ENCODE measurements at regions not wholly inside any gene's neighbourhood (a gene's known extent, or its start where the extent isn't known, plus 50 kb on each side); places are given as distances from the start of the nearest gene placed in this dataset.

DNA sequence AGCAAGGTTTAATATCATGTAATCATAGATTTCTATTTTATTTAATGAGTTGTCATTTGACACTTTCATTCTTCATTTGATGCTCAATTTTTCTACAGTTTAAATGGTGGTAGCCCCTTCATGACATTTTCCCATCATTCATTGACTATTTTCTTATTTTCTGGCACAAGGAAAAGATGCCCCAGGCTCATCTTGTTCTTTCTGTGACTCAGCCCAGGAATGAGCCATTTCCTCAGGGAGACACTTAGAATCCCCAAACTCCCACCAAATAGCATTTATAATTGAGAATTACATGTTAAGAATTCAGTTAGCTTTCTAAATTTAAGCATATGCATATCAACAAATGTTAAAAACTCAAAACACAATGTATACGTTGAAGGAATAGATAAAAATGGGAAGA lies 222.3 kb downstream of the KIF20B start:
- no peak overlapping the region for H2AFZ ChIP-seq (ENCODE audit: low read length)
- H3K4me1 ChIP-seq (ENCODE audit: insufficient read depth, low read length) = no peaks in the 10 kb centered on the region
- no peaks in the 10 kb centered on the region for H3K27me3 ChIP-seq (ENCODE audit: control insufficient read depth in 1 of 2, insufficient read depth in 2 of 2, low read length in 2 of 2)
- BruUV-seq (replicated peaks) = no TSS peak
- DNase-seq (ENCODE audit: low spot score) = no peak
- no peaks in the 10 kb centered on the region for H3K9me3 ChIP-seq (ENCODE audit: low read length)
- in situ Hi-C loops (cut with HindIII; ENCODE audit: extremely low pct_ligation_motif_present, low pct_unique_long_range_greater_than_20kb) = no loop called here
- intact Hi-C loops (cut with micrococcal nuclease; ENCODE audit: unreplicated experiment) = no loop called here
- no peaks in the 10 kb centered on the region for H3K36me3 ChIP-seq (replicated peaks in 1 of 2; ENCODE audit: control insufficient read depth in 1 of 2, insufficient read depth in 2 of 2, low read length in 2 of 2)
- no peak for ATAC-seq
- H3K27ac ChIP-seq (ENCODE audit: extremely low read length, insufficient read depth, low read length) = no peak overlapping the region
- WGBS (ENCODE audit: low lambda C conversion rate) = 32% methylated on average over 1 of the region's 1 CpG
- no peak overlapping the region for H3K4me3 ChIP-seq (replicated peaks in 1 of 3; ENCODE audit: insufficient read depth in 1 of 3, low read depth in 2 of 3, low read length in 3 of 3)
- no peak overlapping the region for H3K9ac ChIP-seq (ENCODE audit: insufficient read depth, low read depth, low read length)
- H3K79me2 ChIP-seq (ENCODE audit: insufficient read depth, low read length) = no peaks in the 10 kb centered on the region
- no peak overlapping the region for H3K4me2 ChIP-seq (ENCODE audit: low read depth, low read length)
- POLR2A ChIA-PET = no interaction called here
- FAIRE-seq = no peak
- H4K20me1 ChIP-seq (ENCODE audit: insufficient read depth, low read length) = no peaks in the 10 kb centered on the region
- CTCF ChIA-PET (ENCODE audit: low intra/inter-chr PET ratio, low total read pairs) = no interaction called here
- TF ChIP-seq MLLT10 (CRISPR knock-in tag; IDR thresholded peaks at IDR 0.05) (no peak), ATF7-NPFF (CRISPR knock-in tag; IDR thresholded peaks at IDR 0.05; ENCODE audit: low read depth) (no peak), FOXA3 (CRISPR knock-in tag; IDR thresholded peaks at IDR 0.05) (no peak), ATAD3A (CRISPR knock-in tag; IDR thresholded peaks at IDR 0.05) (no peak), CREB1 (IDR thresholded peaks at IDR 0.05) (no peak; the same call in 1 of the 2 replicates), CREB1 (CRISPR knock-in tag; IDR thresholded peaks at IDR 0.05) (no peak), SMARCE1 (IDR thresholded peaks at IDR 0.05; ENCODE audit: borderline replicate concordance) (no peak), HNRNPK (IDR thresholded peaks at IDR 0.05; ENCODE audit: low read depth, low read length, poor library complexity, severe bottlenecking) (no peak)
- TF ChIP-seq, protein P1, sequence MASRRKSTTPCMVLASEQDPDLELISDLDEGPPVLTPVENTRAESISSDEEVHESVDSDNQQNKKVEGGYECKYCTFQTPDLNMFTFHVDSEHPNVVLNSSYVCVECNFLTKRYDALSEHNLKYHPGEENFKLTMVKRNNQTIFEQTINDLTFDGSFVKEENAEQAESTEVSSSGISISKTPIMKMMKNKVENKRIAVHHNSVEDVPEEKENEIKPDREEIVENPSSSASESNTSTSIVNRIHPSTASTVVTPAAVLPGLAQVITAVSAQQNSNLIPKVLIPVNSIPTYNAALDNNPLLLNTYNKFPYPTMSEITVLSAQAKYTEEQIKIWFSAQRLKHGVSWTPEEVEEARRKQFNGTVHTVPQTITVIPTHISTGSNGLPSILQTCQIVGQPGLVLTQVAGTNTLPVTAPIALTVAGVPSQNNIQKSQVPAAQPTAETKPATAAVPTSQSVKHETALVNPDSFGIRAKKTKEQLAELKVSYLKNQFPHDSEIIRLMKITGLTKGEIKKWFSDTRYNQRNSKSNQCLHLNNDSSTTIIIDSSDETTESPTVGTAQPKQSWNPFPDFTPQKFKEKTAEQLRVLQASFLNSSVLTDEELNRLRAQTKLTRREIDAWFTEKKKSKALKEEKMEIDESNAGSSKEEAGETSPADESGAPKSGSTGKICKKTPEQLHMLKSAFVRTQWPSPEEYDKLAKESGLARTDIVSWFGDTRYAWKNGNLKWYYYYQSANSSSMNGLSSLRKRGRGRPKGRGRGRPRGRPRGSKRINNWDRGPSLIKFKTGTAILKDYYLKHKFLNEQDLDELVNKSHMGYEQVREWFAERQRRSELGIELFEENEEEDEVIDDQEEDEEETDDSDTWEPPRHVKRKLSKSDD (CRISPR knock-in tag; IDR thresholded peaks at IDR 0.05; ENCODE audit: low read depth) = no peak
- TF ChIP-seq, protein P2, sequence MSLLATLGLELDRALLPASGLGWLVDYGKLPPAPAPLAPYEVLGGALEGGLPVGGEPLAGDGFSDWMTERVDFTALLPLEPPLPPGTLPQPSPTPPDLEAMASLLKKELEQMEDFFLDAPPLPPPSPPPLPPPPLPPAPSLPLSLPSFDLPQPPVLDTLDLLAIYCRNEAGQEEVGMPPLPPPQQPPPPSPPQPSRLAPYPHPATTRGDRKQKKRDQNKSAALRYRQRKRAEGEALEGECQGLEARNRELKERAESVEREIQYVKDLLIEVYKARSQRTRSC (CRISPR knock-in tag; IDR thresholded peaks at IDR 0.05; ENCODE audit: low read depth) = no peak

Data from HepG2 (cell line).